Fibroblast of pulmonary artery (primary cell): ENCODE measurements at regions not wholly inside any gene's neighbourhood (a gene's known extent, or its start where the extent isn't known, plus 50 kb on each side); places are given as distances from the start of the nearest gene placed in this dataset.

Experiments
- DNase-seq: peaks from one replicate; pipeline ENCODE4 v3.0.0-alpha.2; 2010; ENCODE audit warnings: low read depth
- H3K4me3 ChIP-seq: replicated peaks from 2 replicates; pipeline ENCODE4 v1.5.1; 2011; ENCODE audit warnings: low read depth, mild to moderate bottlenecking, control low read depth, low read length, moderate library complexity
- CTCF ChIP-seq: IDR thresholded peaks from 2 replicates; pipeline ENCODE4 v1.5.1; 2011; ENCODE audit warnings: mild to moderate bottlenecking, control low read depth, low read length, inconsistent platforms; ENCODE audit errors: missing control alignments

GRCh38 chr17:77359236-77359635, 218.5 kb downstream of the SEC14L1 start:
- TF ChIP-seq CTCF, result no peak
- H3K4me3 ChIP-seq, result no peak overlapping the region
- no peak for DNase-seq

GRCh38 chr17:77361986-77362620, 221.3 kb downstream of the SEC14L1 start:
- H3K4me3 ChIP-seq, result no peak overlapping the region
- no peak for TF ChIP-seq CTCF
- no peak for DNase-seq

- no peak overlapping the region for H3K4me3 ChIP-seq
- no peak for TF ChIP-seq CTCF
- peak; percentile 57 for DNase-seq
Observed at GRCh38 chr17:77363821-77364361, 223.1 kb downstream of the SEC14L1 start.

GRCh38 chr17:77364381-77364911, 223.7 kb downstream of the SEC14L1 start:
- no peak for DNase-seq
- H3K4me3 ChIP-seq, result no peak overlapping the region
- TF ChIP-seq CTCF, result no peak

GRCh38 chr17:77364941-77365583, 224.3 kb downstream of the SEC14L1 start:
- no peak overlapping the region for H3K4me3 ChIP-seq
- no peak for DNase-seq
- TF ChIP-seq CTCF, result no peak

GRCh38 chr17:77365584-77366186, 224.9 kb downstream of the SEC14L1 start:
- peak; percentile 80 for DNase-seq
- H3K4me3 ChIP-seq, result no peak overlapping the region
- TF ChIP-seq CTCF, result no peak
